ENCODE measurements at regions not wholly inside any gene's neighbourhood (a gene's known extent, or its start where the extent isn't known, plus 50 kb on each side); places are given as distances from the start of the nearest gene placed in this dataset.

- TF ChIP-seq, protein P1, sequence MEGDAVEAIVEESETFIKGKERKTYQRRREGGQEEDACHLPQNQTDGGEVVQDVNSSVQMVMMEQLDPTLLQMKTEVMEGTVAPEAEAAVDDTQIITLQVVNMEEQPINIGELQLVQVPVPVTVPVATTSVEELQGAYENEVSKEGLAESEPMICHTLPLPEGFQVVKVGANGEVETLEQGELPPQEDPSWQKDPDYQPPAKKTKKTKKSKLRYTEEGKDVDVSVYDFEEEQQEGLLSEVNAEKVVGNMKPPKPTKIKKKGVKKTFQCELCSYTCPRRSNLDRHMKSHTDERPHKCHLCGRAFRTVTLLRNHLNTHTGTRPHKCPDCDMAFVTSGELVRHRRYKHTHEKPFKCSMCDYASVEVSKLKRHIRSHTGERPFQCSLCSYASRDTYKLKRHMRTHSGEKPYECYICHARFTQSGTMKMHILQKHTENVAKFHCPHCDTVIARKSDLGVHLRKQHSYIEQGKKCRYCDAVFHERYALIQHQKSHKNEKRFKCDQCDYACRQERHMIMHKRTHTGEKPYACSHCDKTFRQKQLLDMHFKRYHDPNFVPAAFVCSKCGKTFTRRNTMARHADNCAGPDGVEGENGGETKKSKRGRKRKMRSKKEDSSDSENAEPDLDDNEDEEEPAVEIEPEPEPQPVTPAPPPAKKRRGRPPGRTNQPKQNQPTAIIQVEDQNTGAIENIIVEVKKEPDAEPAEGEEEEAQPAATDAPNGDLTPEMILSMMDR (IDR thresholded peaks at IDR 0.05) = no peak
- no peak for TF ChIP-seq POLR2A (IDR thresholded peaks at IDR 0.05)
These were observed 1945.1 kb upstream of the SEL1L start for GRCh38 chr14:83478741-83479140.
